ENCODE measurements at regions not wholly inside any gene's neighbourhood (a gene's known extent, or its start where the extent isn't known, plus 50 kb on each side); places are given as distances from the start of the nearest gene placed in this dataset.
"Not testable (repeated sequence)": the region's sequence is repeated elsewhere in the genome, so short reads cannot be mapped to it uniquely, and the experiment has no call there.

DNA sequence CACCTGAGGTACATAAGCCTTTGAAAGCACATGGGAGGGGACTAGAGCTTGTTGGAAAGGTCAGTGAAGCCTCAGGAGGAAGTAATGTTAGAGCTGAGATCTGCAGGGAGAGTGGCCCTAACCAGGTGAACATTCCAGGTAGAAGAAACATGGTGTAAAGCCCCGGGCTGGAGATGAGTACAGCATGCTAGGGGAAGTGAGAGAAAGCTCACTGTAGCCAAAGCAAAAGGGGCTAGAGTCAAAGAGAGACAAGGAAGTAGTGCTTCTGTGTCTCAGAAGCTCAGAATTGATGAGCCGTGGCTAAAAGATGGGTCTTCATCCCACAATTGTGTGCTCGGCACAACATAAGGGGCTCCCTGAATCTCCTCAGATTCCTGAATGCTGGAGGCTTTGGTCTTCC, 481.8 kb downstream of the XYLT1 start:
- H3K27ac Mint-ChIP-seq, result no peak overlapping the region
- peaks cover under 1% of the 10 kb centered on the region for H3K27me3 Mint-ChIP-seq
- no peak for ATAC-seq
- H3K4me3 Mint-ChIP-seq, result no peak overlapping the region
- H3K4me1 Mint-ChIP-seq, result peaks cover 11% of the 10 kb centered on the region
- CTCF ChIA-PET, result no interaction called here
- H3K36me3 Mint-ChIP-seq, result no peaks in the 10 kb centered on the region
- no peak for DNase-seq
- H3K9me3 Mint-ChIP-seq (ENCODE audit: low read depth), result no peaks in the 10 kb centered on the region

DNA sequence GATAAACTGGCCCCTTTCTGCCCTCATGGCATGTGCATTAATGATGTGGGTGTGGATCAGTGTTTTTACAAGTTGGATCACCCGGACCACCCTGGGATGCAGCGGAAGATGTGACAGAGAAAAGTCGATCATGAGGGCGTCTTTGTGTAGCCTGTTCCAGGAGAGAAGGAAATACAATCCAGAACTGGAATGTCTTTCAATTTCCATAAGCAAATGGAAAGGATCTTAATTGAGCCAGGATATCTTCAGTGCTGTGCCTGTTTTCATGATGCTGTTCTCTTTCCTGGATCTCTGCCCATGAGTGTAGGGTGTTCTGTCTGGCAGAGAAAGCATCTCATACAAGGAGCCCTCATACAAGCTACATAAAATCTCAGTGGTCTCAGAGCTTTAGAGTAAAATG, 481.4 kb downstream of the XYLT1 start:
- Mint-ChIP-seq H3K4me1 (peaks cover 14% of the 10 kb centered on the region), H3K36me3 (no peaks in the 10 kb centered on the region), H3K4me3 (no peak overlapping the region), H3K9me3 (ENCODE audit: low read depth) (no peaks in the 10 kb centered on the region), H3K27me3 (peaks cover 2% of the 10 kb centered on the region), H3K27ac (no peak overlapping the region)
- ATAC-seq (no peak), DNase-seq (no peak)
- CTCF ChIA-PET, result no interaction called here

DNA sequence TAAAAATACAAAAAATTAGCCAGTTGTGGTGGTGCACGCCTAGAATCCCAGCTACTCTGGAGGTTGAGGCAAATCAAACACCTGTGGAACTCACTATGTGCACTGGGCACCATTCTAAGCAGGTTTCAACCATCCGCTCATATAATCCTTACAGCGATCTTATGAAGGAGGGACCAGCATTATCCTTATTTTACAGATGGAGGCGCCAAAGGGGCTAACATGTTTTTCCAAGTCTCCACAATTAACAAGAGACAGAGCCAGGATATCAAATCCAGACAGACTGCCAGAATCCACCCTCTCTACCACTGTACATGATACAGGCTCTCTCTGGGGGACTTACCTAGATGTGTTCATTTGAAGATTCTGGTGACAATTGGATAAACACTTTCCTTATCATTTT, 479.0 kb downstream of the XYLT1 start:
- CTCF ChIA-PET, result no interaction called here
- no peak overlapping the region for H3K4me3 Mint-ChIP-seq
- H3K27ac Mint-ChIP-seq, result no peak overlapping the region
- H3K9me3 Mint-ChIP-seq (ENCODE audit: low read depth), result no peaks in the 10 kb centered on the region
- H3K27me3 Mint-ChIP-seq, result peaks cover 6% of the 10 kb centered on the region
- peaks cover 16% of the 10 kb centered on the region for H3K4me1 Mint-ChIP-seq
- ATAC-seq, result no peak
- H3K36me3 Mint-ChIP-seq, result no peaks in the 10 kb centered on the region
- DNase-seq, result no peak

- Mint-ChIP-seq H3K36me3 (no peaks in the 10 kb centered on the region), H3K9me3 (ENCODE audit: low read depth) (no peaks in the 10 kb centered on the region), H3K27me3 (peaks cover 6% of the 10 kb centered on the region), H3K4me1 (peaks cover 16% of the 10 kb centered on the region), H3K27ac (peak overlapping the region; percentile 69), H3K4me3 (peak overlapping the region; percentile 20)
- peak; percentile 46 for DNase-seq
- ATAC-seq, result peak; percentile 74
- CTCF ChIA-PET, result interaction anchor here (1.2 to 1.6 kb wide), 2 partner anchors 20 to 24 kb away, joined by 4 to 7 read pairs; no protein-coding TSS in a partner anchor
Observed at GRCh38 chr16:16992975-16993765, 477.6 kb downstream of the XYLT1 start.

GRCh38 chr16:16994831-16995230, 475.9 kb downstream of the XYLT1 start:
- no peak overlapping the region for H3K27ac Mint-ChIP-seq
- no peak for DNase-seq
- peaks cover 7% of the 10 kb centered on the region for H3K27me3 Mint-ChIP-seq
- H3K9me3 Mint-ChIP-seq (ENCODE audit: low read depth), result no peaks in the 10 kb centered on the region
- peaks cover 16% of the 10 kb centered on the region for H3K4me1 Mint-ChIP-seq
- H3K4me3 Mint-ChIP-seq, result no peak overlapping the region
- no peak for ATAC-seq
- H3K36me3 Mint-ChIP-seq, result no peaks in the 10 kb centered on the region
- CTCF ChIA-PET, result no interaction called here

GRCh38 chr16:16996827-16997226, 473.9 kb downstream of the XYLT1 start:
- no peaks in the 10 kb centered on the region for H3K36me3 Mint-ChIP-seq
- H3K4me3 Mint-ChIP-seq, result no peak overlapping the region
- ATAC-seq (no peak), DNase-seq (no peak)
- H3K27ac Mint-ChIP-seq, result no peak overlapping the region
- peaks cover 16% of the 10 kb centered on the region for H3K4me1 Mint-ChIP-seq
- CTCF ChIA-PET, result no interaction called here
- H3K9me3 Mint-ChIP-seq (ENCODE audit: low read depth), result no peaks in the 10 kb centered on the region
- H3K27me3 Mint-ChIP-seq, result peaks cover 9% of the 10 kb centered on the region

DNA sequence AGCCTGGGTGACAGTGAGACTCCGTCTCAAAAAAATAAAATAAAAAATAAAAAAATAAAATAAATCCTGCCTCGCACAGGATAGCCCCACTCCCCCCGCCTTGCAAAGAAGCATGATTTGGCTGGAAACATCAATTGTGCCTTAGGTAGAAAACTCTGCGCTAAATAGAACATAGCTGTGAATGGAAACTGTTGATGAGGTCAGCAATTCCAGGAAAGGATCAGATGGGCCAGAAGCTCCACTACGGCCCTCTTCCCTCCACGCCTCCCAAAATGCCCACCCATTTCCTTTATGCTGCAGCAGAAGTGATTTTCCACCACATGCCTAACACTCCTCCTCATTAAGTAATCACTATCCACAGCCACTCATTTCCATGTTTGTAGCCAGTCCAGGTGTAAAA, 473.4 kb downstream of the XYLT1 start:
- DNase-seq (no peak), ATAC-seq (no peak)
- Mint-ChIP-seq H3K36me3 (no peaks in the 10 kb centered on the region), H3K27me3 (peaks cover 9% of the 10 kb centered on the region), H3K9me3 (ENCODE audit: low read depth) (no peaks in the 10 kb centered on the region), H3K4me1 (peaks cover 16% of the 10 kb centered on the region), H3K4me3 (no peak overlapping the region), H3K27ac (no peak overlapping the region)
- CTCF ChIA-PET, result no interaction called here

DNA sequence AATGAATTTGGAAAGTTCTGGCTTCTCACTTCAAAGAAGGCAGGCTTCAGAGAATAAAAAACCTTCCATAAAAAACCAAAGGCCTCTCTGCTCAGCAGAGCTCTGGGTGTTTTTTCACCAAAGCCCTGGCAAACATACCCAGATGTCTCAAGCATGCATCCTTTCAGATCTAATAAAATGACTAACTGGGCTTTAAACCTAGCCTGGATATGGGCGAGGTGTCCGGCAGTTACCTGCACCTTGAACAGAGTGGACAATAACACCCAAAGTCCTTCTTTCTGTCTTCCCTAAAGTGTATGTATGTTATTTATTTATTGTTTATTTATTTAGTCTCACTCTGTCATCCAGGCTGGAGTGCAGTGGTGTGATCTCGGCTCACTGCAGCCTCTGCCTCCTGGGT, 469.3 kb downstream of the XYLT1 start:
- peaks cover 4% of the 10 kb centered on the region for H3K4me1 Mint-ChIP-seq
- CTCF ChIA-PET, result interaction anchor here (0.7 to 1.4 kb wide), 2 partner anchors 10 to 74 kb away, joined by 3 read pairs; no protein-coding TSS in a partner anchor

GRCh38 chr16:17002565-17002964, 468.2 kb downstream of the XYLT1 start:
- peaks cover 4% of the 10 kb centered on the region for H3K4me1 Mint-ChIP-seq
- DNase-seq, result no peak
- H3K27me3 Mint-ChIP-seq, result peaks cover 15% of the 10 kb centered on the region
- no peak overlapping the region for H3K27ac Mint-ChIP-seq
- no peak for ATAC-seq
- no peak overlapping the region for H3K4me3 Mint-ChIP-seq
- no peaks in the 10 kb centered on the region for H3K9me3 Mint-ChIP-seq (ENCODE audit: low read depth)
- CTCF ChIA-PET, result no interaction called here
- H3K36me3 Mint-ChIP-seq, result peaks cover 1% of the 10 kb centered on the region

More for the DNA sequence above, 469.3 kb downstream of the XYLT1 start:
- DNase-seq (no peak), ATAC-seq (no peak)
- Mint-ChIP-seq H3K4me3 (no peak overlapping the region), H3K36me3 (no peaks in the 10 kb centered on the region), H3K27me3 (peaks cover 7% of the 10 kb centered on the region), H3K27ac (no peak overlapping the region), H3K9me3 (ENCODE audit: low read depth) (no peaks in the 10 kb centered on the region)

DNA sequence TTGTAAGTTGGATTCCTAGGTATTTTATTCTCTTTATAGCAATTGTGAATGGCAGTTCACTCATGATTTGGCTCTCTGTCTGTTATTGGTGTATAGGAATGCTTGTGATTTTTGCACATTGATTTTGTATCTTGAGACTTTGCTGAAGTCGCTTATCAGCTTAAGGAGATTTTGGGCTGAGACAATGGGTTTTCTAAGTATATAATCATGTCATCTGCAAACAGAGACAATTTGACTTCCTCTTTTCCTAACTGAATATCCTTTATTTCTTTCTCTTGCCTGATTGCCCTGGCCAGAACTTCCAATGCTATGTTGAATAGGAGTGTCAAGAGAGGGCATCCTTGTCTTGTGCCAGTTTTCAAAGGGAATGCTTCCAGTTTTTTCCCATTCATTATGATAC, 464.8 kb downstream of the XYLT1 start:
- H3K27me3 Mint-ChIP-seq, result peaks cover 13% of the 10 kb centered on the region
- H3K4me3 Mint-ChIP-seq; H3K27ac Mint-ChIP-seq; DNase-seq; CTCF ChIA-PET; ATAC-seq; H3K36me3 Mint-ChIP-seq; H3K9me3 Mint-ChIP-seq (ENCODE audit: low read depth); H3K4me1 Mint-ChIP-seq: not testable (repeated sequence)

GRCh38 chr16:17011712-17012111, 459.0 kb downstream of the XYLT1 start:
- no peak for ATAC-seq
- Mint-ChIP-seq H3K4me1 (peaks cover 25% of the 10 kb centered on the region), H3K9me3 (ENCODE audit: low read depth) (peaks cover 4% of the 10 kb centered on the region), H3K27me3 (peaks cover 17% of the 10 kb centered on the region), H3K27ac (no peak overlapping the region), H3K36me3 (peaks cover 11% of the 10 kb centered on the region), H3K4me3 (no peak overlapping the region)
- CTCF ChIA-PET, result no interaction called here
- DNase-seq, result no peak

- Mint-ChIP-seq H3K4me1 (peaks cover 25% of the 10 kb centered on the region), H3K4me3 (peak overlapping the region; percentile 75), H3K27ac (peak overlapping the region; percentile 92), H3K9me3 (ENCODE audit: low read depth) (peaks cover 4% of the 10 kb centered on the region), H3K36me3 (peaks cover 14% of the 10 kb centered on the region), H3K27me3 (peaks cover 9% of the 10 kb centered on the region)
- no peak for DNase-seq
- no peak for ATAC-seq
- CTCF ChIA-PET, result interaction anchor here (1.3 to 1.8 kb wide), 2 partner anchors 20 to 122 kb away, joined by 3 to 4 read pairs; no protein-coding TSS in a partner anchor
Observed at GRCh38 chr16:17013038-17013437, 457.7 kb downstream of the XYLT1 start.

GRCh38 chr16:17014484-17015121, 456.2 kb downstream of the XYLT1 start:
- Mint-ChIP-seq H3K27ac (no peak overlapping the region), H3K4me1 (peaks cover 25% of the 10 kb centered on the region), H3K27me3 (peaks cover 9% of the 10 kb centered on the region), H3K36me3 (peaks cover 15% of the 10 kb centered on the region), H3K4me3 (peak overlapping the region; percentile 22), H3K9me3 (ENCODE audit: low read depth) (peaks cover 4% of the 10 kb centered on the region)
- DNase-seq (no peak), ATAC-seq (no peak)
- CTCF ChIA-PET, result interaction anchor here (0.7 to 1.8 kb wide), 3 partner anchors 10 to 21 kb away, joined by 3 to 6 read pairs (median 4); no protein-coding TSS in a partner anchor

DNA sequence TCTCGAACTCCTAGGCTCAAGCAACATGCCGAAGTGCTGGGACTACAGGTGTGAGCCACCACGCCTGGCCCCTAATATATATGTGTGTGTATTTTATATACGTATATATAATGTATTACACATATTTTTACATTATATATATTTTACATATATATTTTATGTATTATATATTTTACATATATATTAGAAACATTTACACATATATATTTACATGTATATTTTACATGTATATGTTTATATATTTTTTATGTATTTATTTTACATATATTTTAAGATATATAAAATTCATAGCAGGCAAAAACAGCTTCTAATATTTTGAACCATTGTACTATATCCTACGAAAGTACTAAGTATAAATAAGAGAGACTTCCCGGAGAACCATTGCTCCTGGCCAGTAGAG, 455.1 kb downstream of the XYLT1 start:
- Mint-ChIP-seq H3K9me3 (ENCODE audit: low read depth) (peaks cover 4% of the 10 kb centered on the region), H3K36me3 (peaks cover 16% of the 10 kb centered on the region), H3K4me3 (no peak overlapping the region), H3K4me1 (peaks cover 25% of the 10 kb centered on the region), H3K27ac (no peak overlapping the region), H3K27me3 (peaks cover 9% of the 10 kb centered on the region)
- CTCF ChIA-PET, result no interaction called here
- ATAC-seq (no peak), DNase-seq (no peak)

Data from activated CD8-positive, alpha-beta memory T cell treated with anti-CD3 and anti-CD28 coated beads, Interleukin-2, amount 10 ng/mL, durations not matched to agents 7 days and 5 days (primary cell).